ENCODE measurements at regions not wholly inside any gene's neighbourhood (a gene's known extent, or its start where the extent isn't known, plus 50 kb on each side); places are given as distances from the start of the nearest gene placed in this dataset.

DNA sequence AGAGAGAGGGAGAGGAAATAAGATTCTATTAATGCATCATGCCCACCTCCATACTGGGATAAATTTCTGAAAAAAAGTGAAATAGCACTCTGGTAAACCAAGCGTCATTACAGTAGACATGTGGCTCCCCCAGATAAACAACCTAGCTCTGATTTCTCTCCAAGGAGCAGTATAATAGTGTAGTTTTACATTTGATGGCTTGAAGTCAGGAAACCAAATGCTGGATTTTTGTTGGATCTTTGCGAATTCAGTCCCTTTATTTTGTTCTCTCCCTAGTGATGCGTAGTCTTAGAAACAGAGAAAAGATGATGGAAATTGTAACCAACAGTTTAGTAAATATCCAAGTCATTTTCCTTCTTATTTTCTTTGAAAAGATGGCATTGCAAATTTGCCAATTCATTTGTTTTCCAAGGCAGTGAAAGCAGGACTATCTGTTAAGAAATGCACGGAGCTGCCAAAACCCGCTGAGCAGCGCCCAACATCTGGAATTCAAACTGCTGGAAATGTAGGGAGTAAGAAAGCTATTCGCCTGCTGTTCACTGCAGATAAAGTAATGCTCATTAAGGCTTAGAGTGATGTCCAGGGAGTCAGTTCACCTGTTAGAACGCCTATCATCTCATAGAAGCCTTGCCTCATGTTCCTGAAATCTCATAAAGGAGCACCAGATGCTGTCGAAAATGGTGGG, 85.7 kb upstream of the DOK5 start:
- Histone ChIP-seq H3K4me1 (ENCODE audit: control insufficient read depth in 1 of 2, insufficient read depth in 2 of 2, low read length in 2 of 2) (no peaks in the 10 kb centered on the region), H4K20me1 (ENCODE audit: insufficient read depth, low read length) (no peaks in the 10 kb centered on the region), H3K4me3 (replicated peaks in 1 of 3; ENCODE audit: low read depth in 2 of 3, low read length in 3 of 3) (no peak overlapping the region), H3K9ac (ENCODE audit: insufficient read depth, low read length, poor library complexity, severe bottlenecking) (no peak overlapping the region), H3K27ac (ENCODE audit: low read depth in 1 of 2, low read length in 2 of 2) (no peak overlapping the region), H3K27me3 (ENCODE audit: control insufficient read depth in 2 of 2, insufficient read depth in 2 of 2, low read length in 2 of 2) (no peaks in the 10 kb centered on the region), H2AFZ (ENCODE audit: insufficient read depth, low read depth, low read length, poor library complexity, severe bottlenecking) (no peak overlapping the region), H3K9me3 (replicated peaks in 1 of 2; ENCODE audit: control insufficient read depth in 1 of 2, insufficient read depth in 1 of 2, low read length in 2 of 2) (no peaks in the 10 kb centered on the region), H3K79me2 (ENCODE audit: insufficient read depth, low read length) (no peaks in the 10 kb centered on the region), H3K36me3 (replicated peaks in 1 of 2; ENCODE audit: control insufficient read depth in 1 of 2, insufficient read depth in 2 of 2, low read length in 2 of 2) (no peaks in the 10 kb centered on the region), H3K4me2 (replicated peaks; ENCODE audit: extremely low read depth, low read length, poor library complexity, severe bottlenecking) (no peak overlapping the region)
- no peak for DNase-seq
- peaks cover 0 to 6% (median 2%) of the 10 kb centered on the region in 7 donors for H3K9me3 Mint-ChIP-seq
- H3K36me3 Mint-ChIP-seq = no peaks in the 10 kb centered on the region
- WGBS (ENCODE audit: insufficient coverage) = 80% methylated on average over 1 of the region's 9 CpGs
- peaks cover 0 to 2% (median 0%) of the 10 kb centered on the region in 3 donors for H3K27me3 Mint-ChIP-seq (ENCODE audit: low read depth in 3 of 3)
- no peak overlapping the region for H3K27ac Mint-ChIP-seq
- no peak overlapping the region for H3K4me3 Mint-ChIP-seq
- no peak for TF ChIP-seq CTCF (IDR thresholded peaks at IDR 0.05)
- no peaks in the 10 kb centered on the region for H3K4me1 Mint-ChIP-seq
- intact Hi-C loops (cut with micrococcal nuclease) = no loop called here

DNA sequence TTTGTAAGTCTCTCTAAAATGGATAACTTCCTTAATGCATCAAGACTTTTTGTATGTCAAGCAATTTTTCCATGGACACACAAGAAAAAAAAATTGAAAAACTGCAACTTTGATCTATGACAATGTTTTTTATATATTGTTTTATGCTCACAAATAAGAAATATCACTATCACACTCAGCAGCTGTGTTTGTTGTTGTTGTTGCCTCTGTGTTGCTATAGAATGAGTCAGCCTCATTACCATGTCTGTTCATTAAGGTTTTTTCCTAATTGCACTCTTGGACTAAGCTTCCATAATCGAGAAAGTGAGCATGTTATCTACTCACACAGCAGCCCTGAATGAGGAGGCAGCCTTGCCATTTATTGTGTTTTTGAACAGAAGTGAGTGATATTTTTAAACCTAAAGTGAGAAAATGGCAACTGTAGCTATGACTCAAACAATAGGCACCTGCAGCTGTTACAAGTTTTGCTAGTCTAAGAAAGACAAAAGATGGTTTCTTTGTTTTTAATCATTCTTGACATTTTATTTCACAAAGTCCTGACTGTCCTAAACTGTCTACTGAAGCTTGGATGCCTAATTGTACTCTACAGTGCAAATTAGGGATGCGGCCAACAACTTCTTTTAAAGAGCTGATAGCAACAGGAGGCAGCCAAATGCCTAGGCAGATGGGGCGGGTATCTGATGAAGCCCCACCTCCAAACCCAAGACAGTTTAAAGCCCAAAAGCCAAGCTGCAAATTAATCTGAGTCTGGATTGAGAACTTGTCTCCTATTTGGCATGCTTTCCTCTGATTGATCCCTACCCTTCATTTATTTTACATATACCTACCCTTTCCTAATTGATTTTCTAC, 77.9 kb upstream of the DOK5 start:
- no peak overlapping the region for H3K4me3 ChIP-seq (replicated peaks in 1 of 3; ENCODE audit: low read depth in 2 of 3, low read length in 3 of 3)
- H4K20me1 ChIP-seq (ENCODE audit: insufficient read depth, low read length) = no peaks in the 10 kb centered on the region
- 100% methylated on average over 2 of the region's 3 CpGs for WGBS (ENCODE audit: insufficient coverage)
- no peak overlapping the region for H2AFZ ChIP-seq (ENCODE audit: insufficient read depth, low read depth, low read length, poor library complexity, severe bottlenecking)
- no peak overlapping the region for H3K27ac ChIP-seq (ENCODE audit: low read depth in 1 of 2, low read length in 2 of 2)
- no peaks in the 10 kb centered on the region for H3K79me2 ChIP-seq (ENCODE audit: insufficient read depth, low read length)
- Mint-ChIP-seq H3K9me3 (peaks cover 0 to 5% (median 2%) of the 10 kb centered on the region in 7 donors), H3K36me3 (no peaks in the 10 kb centered on the region), H3K27me3 (ENCODE audit: low read depth in 3 of 3) (peaks cover 0 to 2% (median 0%) of the 10 kb centered on the region in 3 donors), H3K4me1 (no peaks in the 10 kb centered on the region), H3K27ac (no peak overlapping the region), H3K4me3 (no peak overlapping the region)
- intact Hi-C loops (cut with micrococcal nuclease) = no loop called here
- no peak overlapping the region for H3K9ac ChIP-seq (ENCODE audit: insufficient read depth, low read length, poor library complexity, severe bottlenecking)
- no peaks in the 10 kb centered on the region for H3K36me3 ChIP-seq (replicated peaks in 1 of 2; ENCODE audit: control insufficient read depth in 1 of 2, insufficient read depth in 2 of 2, low read length in 2 of 2)
- DNase-seq = no peak
- H3K27me3 ChIP-seq (ENCODE audit: control insufficient read depth in 2 of 2, insufficient read depth in 2 of 2, low read length in 2 of 2) = no peaks in the 10 kb centered on the region
- H3K9me3 ChIP-seq (replicated peaks in 1 of 2; ENCODE audit: control insufficient read depth in 1 of 2, insufficient read depth in 1 of 2, low read length in 2 of 2) = no peaks in the 10 kb centered on the region
- TF ChIP-seq CTCF (IDR thresholded peaks at IDR 0.05) = no peak
- no peaks in the 10 kb centered on the region for H3K4me1 ChIP-seq (ENCODE audit: control insufficient read depth in 1 of 2, insufficient read depth in 2 of 2, low read length in 2 of 2)
- no peak overlapping the region for H3K4me2 ChIP-seq (replicated peaks; ENCODE audit: extremely low read depth, low read length, poor library complexity, severe bottlenecking)

Measured in CD14-positive monocyte (primary cell).